OCI-LY1 (cell line): ENCODE measurements at regions not wholly inside any gene's neighbourhood (a gene's known extent, or its start where the extent isn't known, plus 50 kb on each side); places are given as distances from the start of the nearest gene placed in this dataset.

Source experiments
- H2AFZ ChIP-seq: fragments of 200-600 bp; sonication (generic), shearing (Covaris generic); 2 replicates; pipeline ENCODE4 v1.6.0; 2014; ENCODE audit warnings: antibody characterized with exemption, mild to moderate bottlenecking, low read length
- H3F3A ChIP-seq: fragments of 200-600 bp; sonication (generic), shearing (Covaris generic); 2 replicates; pipeline ENCODE4 v1.6.0; 2014; ENCODE audit warnings: mild to moderate bottlenecking, antibody characterized with exemption, low read length, moderate library complexity; ENCODE audit not compliant: insufficient read depth
- H3K27ac ChIP-seq: fragments of 200-600 bp; sonication (generic); 2 replicates; pipeline ENCODE4 v1.5.1; 2014; ENCODE audit warnings: low read length, mixed run types, mild to moderate bottlenecking, low read depth; ENCODE audit not compliant: poor library complexity, severe bottlenecking
- H3K27me3 ChIP-seq: fragments of 200-600 bp; sonication (generic); 2 replicates; pipeline ENCODE4 v1.6.0; 2014; ENCODE audit warnings: antibody characterized with exemption, mild to moderate bottlenecking, low read length, moderate library complexity; ENCODE audit not compliant: insufficient read depth
- H3K36me3 ChIP-seq: fragments of 200-600 bp; sonication (generic); 2 replicates; pipeline ENCODE4 v1.6.1; 2014; ENCODE audit warnings: mild to moderate bottlenecking, antibody characterized with exemption, low read length, moderate library complexity, mixed read lengths; ENCODE audit not compliant: insufficient read depth
- H3K4me1 ChIP-seq: fragments of 200-600 bp; sonication (generic); 2 replicates; pipeline ENCODE4 v1.5.1; 2014; ENCODE audit warnings: mild to moderate bottlenecking, low read length, moderate library complexity; ENCODE audit not compliant: insufficient read depth, severe bottlenecking
- H3K4me2 ChIP-seq: fragments of 200-600 bp; sonication (generic), shearing (Covaris generic); 2 replicates; pipeline ENCODE4 v1.6.1; 2014; ENCODE audit warnings: low read length
- H3K4me3 ChIP-seq: fragments of 200-600 bp; sonication (generic); 2 replicates; pipeline ENCODE4 v1.5.1; 2014; ENCODE audit warnings: low read length, low read depth, mild to moderate bottlenecking, mixed read lengths; ENCODE audit not compliant: poor library complexity, severe bottlenecking
- H3K79me2 ChIP-seq: fragments of 200-600 bp; shearing (Covaris generic); 2 replicates; pipeline ENCODE4 v1.6.1; 2016; ENCODE audit warnings: mixed run types, low read length, mixed read lengths; ENCODE audit not compliant: insufficient read depth
- H3K9ac ChIP-seq: fragments of 200-600 bp; sonication (generic), shearing (Covaris generic); 2 replicates; pipeline ENCODE4 v1.6.1; 2014; ENCODE audit warnings: mild to moderate bottlenecking, low read length, mixed read lengths
- H3K9me2 ChIP-seq: fragments of 200-600 bp; sonication (generic), shearing (Covaris generic); 2 replicates; pipeline ENCODE4 v1.6.1; 2014; ENCODE audit warnings: low read depth, mild to moderate bottlenecking, low read length, mixed read lengths
- H3K9me3 ChIP-seq: fragments of 200-600 bp; shearing (Covaris generic); 2 replicates; pipeline ENCODE4 v1.6.1; 2014; ENCODE audit warnings: low read length, mixed read lengths
- H4K20me1 ChIP-seq: fragments of 200-600 bp; sonication (generic), shearing (Covaris generic); 2 replicates; pipeline ENCODE4 v1.6.0; 2016; ENCODE audit warnings: mild to moderate bottlenecking, low read length; ENCODE audit not compliant: insufficient read depth
- CTCF ChIP-seq: fragments of 200-600 bp; sonication (generic), shearing (Covaris generic); IDR thresholded peaks from 2 replicates; pipeline ENCODE4 v1.5.1; 2017; ENCODE audit warnings: mild to moderate bottlenecking, antibody characterized with exemption, low read length, moderate library complexity, mixed read lengths
- EZH2 ChIP-seq: fragments of 200-600 bp; sonication (generic), shearing (Covaris generic); IDR thresholded peaks from 2 replicates; pipeline ENCODE4 v1.8.0; 2017; ENCODE audit warnings: borderline replicate concordance, mixed run types, mild to moderate bottlenecking, antibody characterized with exemption, low read length, moderate library complexity, mixed read lengths

- H3K4me2 ChIP-seq = no peak overlapping the region
- H3K27me3 ChIP-seq = no peaks in the 10 kb centered on the region
- H3K4me3 ChIP-seq = no peak overlapping the region
- H3K9ac ChIP-seq = no peak overlapping the region
- peaks cover 3% of the 10 kb centered on the region; the same call in 1 of the 2 replicates for H3K9me3 ChIP-seq
- no peaks in the 10 kb centered on the region for H3K79me2 ChIP-seq
- no peak overlapping the region for H3K27ac ChIP-seq
- H3K4me1 ChIP-seq = no peaks in the 10 kb centered on the region
- no peaks in the 10 kb centered on the region for H3K36me3 ChIP-seq
- H3F3A ChIP-seq = no peaks in the 10 kb centered on the region
- no peak for TF ChIP-seq EZH2
- no peak for TF ChIP-seq CTCF
- no peak overlapping the region for H2AFZ ChIP-seq
- no peaks in the 10 kb centered on the region for H4K20me1 ChIP-seq
- H3K9me2 ChIP-seq = no peaks in the 10 kb centered on the region
These were observed 143.4 kb downstream of the NPR3 start for GRCh38 chr5:32854473-32854872.

GRCh38 chr5:32859211-32859641 lies 148.1 kb downstream of the NPR3 start:
- Histone ChIP-seq H3K9me3 (peaks cover 3% of the 10 kb centered on the region; the same call in 1 of the 2 replicates), H3K27ac (no peak overlapping the region)

GRCh38 chr5:32865475-32865874 lies 154.4 kb downstream of the NPR3 start:
- Histone ChIP-seq H3K4me2 (no peak overlapping the region), H3K27me3 (no peaks in the 10 kb centered on the region), H3K27ac (no peak overlapping the region), H3K9ac (no peak overlapping the region), H4K20me1 (no peaks in the 10 kb centered on the region), H3K9me3 (no peaks in the 10 kb centered on the region), H3K9me2 (no peaks in the 10 kb centered on the region), H3K4me1 (no peaks in the 10 kb centered on the region), H3K79me2 (no peaks in the 10 kb centered on the region), H3K36me3 (no peaks in the 10 kb centered on the region), H2AFZ (no peak overlapping the region), H3K4me3 (no peak overlapping the region), H3F3A (no peaks in the 10 kb centered on the region)
- TF ChIP-seq CTCF (no peak), EZH2 (no peak)

More at GRCh38 chr5:32859211-32859641, 148.1 kb downstream of the NPR3 start:
- Histone ChIP-seq H3K9me2 (no peaks in the 10 kb centered on the region), H3K4me2 (no peak overlapping the region), H3F3A (no peaks in the 10 kb centered on the region), H3K79me2 (no peaks in the 10 kb centered on the region), H2AFZ (no peak overlapping the region), H3K27me3 (no peaks in the 10 kb centered on the region), H3K36me3 (no peaks in the 10 kb centered on the region), H4K20me1 (no peaks in the 10 kb centered on the region), H3K9ac (no peak overlapping the region), H3K4me3 (no peak overlapping the region), H3K4me1 (no peaks in the 10 kb centered on the region)
- TF ChIP-seq EZH2 (no peak), CTCF (no peak)
